ENCODE measurements at regions not wholly inside any gene's neighbourhood (a gene's known extent, or its start where the extent isn't known, plus 50 kb on each side); places are given as distances from the start of the nearest gene placed in this dataset.

GRCh38 chr14:101111620-101112290, 208.2 kb upstream of the RTL1 start:
- no peak for TF ChIP-seq CTCF (IDR thresholded peaks at IDR 0.05; ENCODE audit: low read depth, low read length)
- no peak for TF ChIP-seq EZH2phosphoT487 (IDR thresholded peaks at IDR 0.05; ENCODE audit: low read depth)

Measured in OCI-LY3 (cell line).